Epithelial cell of esophagus (primary cell): ENCODE measurements at regions not wholly inside any gene's neighbourhood (a gene's known extent, or its start where the extent isn't known, plus 50 kb on each side); places are given as distances from the start of the nearest gene placed in this dataset.

Experiments
- DNase-seq: peaks from one replicate; pipeline ENCODE4 v3.0.0; 2010; ENCODE audit warnings: low read depth
- H3K4me3 ChIP-seq: 2 replicates; pipeline ENCODE4 v1.5.1; 2011; ENCODE audit warnings: mild to moderate bottlenecking, low read length, control low read depth
- TF ChIP-seq, protein P1 (sequence below): IDR thresholded peaks from 2 replicates; pipeline ENCODE4 v1.5.1; 2011; ENCODE audit warnings: low read depth, mild to moderate bottlenecking, low read length, control low read depth, inconsistent platforms; ENCODE audit not compliant: insufficient read depth; ENCODE audit errors: missing control alignments

DNA sequence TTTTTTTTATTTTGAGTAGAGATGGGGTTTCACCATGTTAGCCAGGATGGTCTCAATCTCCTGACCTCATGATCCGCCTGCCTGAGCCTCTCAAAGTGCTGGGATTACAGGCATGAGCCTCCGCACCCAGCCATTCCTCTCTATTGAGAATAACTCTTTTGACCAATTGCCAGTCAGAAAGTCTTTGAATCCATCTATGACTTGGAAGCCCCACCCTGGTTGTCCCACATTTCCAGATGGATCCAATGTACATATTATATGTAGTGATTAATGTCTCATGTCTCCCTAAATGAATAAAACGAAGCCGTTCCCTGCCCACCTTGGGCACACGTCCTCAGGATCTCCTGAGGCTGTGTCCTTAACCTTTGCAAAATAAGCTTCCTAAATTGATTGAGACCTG lies 228.3 kb upstream of the NLRP1 start:
- TF ChIP-seq, protein P1, sequence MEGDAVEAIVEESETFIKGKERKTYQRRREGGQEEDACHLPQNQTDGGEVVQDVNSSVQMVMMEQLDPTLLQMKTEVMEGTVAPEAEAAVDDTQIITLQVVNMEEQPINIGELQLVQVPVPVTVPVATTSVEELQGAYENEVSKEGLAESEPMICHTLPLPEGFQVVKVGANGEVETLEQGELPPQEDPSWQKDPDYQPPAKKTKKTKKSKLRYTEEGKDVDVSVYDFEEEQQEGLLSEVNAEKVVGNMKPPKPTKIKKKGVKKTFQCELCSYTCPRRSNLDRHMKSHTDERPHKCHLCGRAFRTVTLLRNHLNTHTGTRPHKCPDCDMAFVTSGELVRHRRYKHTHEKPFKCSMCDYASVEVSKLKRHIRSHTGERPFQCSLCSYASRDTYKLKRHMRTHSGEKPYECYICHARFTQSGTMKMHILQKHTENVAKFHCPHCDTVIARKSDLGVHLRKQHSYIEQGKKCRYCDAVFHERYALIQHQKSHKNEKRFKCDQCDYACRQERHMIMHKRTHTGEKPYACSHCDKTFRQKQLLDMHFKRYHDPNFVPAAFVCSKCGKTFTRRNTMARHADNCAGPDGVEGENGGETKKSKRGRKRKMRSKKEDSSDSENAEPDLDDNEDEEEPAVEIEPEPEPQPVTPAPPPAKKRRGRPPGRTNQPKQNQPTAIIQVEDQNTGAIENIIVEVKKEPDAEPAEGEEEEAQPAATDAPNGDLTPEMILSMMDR, result no peak
- DNase-seq, result no peak
- no peak overlapping the region for H3K4me3 ChIP-seq

- no peak overlapping the region for H3K4me3 ChIP-seq
- DNase-seq, result no peak
These were observed 229.0 kb upstream of the NLRP1 start for GRCh38 chr17:5813357-5813756.

DNA sequence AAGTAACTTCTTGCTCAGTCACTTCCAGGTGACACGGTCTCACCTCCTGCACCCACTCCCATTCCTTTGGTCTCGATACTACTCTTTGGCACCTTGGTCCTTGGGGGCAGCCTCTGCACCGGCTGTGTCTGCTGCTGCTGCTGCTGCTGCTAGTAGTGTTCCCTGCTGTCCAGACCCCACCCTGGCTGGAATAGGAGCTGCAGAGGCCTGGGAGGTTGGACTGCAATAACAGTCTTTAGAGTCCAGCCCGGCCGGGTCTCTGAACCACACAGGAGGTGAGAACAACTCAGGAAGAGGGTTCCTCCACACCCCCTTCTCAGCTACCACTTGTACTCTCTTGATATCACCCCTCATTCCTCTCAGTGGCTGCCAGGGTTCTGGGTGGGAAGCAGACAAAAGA lies 231.1 kb upstream of the NLRP1 start:
- H3K4me3 ChIP-seq, result no peak overlapping the region
- TF ChIP-seq, protein P1, result no peak
- no peak for DNase-seq

More at GRCh38 chr17:5813357-5813756, 229.0 kb upstream of the NLRP1 start:
- TF ChIP-seq, protein P1, result no peak

DNA sequence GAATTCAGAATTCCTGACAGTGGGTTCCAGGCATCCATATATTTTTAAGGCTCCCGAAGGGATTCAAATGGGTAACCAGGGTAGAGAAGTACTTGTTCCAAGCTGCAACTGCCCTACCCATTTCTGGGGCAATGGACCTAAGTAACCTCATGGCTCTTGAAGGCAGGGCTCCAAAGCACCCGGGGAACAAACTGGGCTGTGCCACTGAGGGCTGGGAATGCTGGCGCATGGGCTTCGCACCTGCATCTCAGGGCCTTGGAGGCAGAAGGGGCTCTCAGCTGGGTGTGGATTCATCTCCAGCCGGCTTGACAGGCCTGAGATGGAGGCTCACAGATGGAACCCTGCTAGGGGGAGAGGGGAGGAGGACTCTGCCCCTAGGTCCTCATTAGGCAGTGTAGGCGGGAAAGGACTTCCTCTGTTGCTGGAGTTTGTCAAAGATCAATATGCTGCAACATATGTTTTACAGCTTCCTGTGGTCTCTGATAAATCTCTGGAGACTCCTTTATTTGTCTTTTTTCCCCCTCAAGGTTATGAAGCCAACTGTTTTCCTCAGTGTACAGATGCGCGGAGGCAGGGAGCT lies 232.3 kb upstream of the NLRP1 start:
- TF ChIP-seq, protein P1, result no peak
- H3K4me3 ChIP-seq, result no peak overlapping the region
- DNase-seq, result no peak

DNA sequence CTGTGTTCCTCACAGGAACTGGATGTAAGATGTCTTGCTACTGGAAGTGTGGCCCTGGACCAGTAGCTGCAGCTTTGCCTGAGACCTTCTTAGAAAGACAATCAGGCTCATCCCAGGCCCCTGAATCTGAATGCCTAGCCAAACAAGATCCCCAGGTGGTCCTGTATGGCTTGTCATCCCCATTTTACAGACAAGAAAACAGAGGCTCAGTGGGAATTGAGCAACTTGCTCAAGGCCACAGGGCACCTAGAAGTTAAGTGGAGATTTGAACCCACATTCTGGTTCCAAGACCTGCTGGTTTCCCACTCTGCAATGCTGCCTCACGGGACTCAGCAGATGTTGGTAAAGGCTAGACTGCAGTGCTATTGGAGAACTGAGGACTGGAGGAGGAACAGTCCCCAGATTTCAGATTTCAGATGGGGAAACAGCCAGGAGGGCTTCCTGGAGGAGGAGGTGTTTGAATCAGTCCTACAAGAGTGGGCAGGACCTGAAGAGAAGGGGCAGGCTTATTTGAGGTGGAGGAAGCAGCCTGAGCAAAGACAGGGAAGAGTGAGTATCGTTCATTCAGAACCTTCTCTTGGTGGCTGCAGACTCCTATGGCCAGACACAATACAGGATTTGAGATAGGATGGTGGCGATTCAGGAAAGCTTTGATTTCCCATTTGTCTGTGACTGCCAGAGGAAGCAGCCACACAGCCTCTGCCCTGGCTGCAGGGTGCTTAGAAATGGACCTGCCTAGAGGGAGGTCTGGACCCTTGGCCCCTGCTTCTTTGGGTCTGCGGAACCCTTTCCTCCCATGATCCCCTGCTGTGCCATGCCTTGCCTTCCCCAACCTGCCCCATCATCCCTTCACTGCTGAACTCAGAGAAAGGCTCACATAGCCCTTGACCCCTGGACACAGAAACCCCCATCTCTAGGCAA lies 233.4 kb upstream of the NLRP1 start:
- TF ChIP-seq, protein P1, result no peak
- no peak overlapping the region for H3K4me3 ChIP-seq
- DNase-seq, result no peak

DNA sequence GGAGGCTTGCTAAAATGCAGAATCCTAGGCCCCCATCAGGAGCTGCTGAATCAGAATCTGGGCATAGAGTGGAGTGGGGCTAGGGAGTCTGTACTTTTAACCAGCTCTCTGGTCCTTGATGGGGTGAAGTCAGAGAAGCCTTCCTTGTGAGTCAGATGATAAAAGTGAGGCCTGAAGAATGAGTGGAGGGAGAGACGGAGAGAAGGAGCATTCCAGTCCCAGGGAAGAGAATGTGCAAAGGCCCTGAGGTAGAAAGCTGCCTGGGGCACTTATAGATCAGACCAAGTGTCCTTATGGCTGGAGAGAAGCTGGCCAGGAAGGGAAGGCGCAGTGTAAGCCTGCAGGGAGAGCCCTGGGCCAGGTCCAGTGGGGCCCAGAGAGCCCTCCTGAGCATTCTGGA lies 235.1 kb upstream of the NLRP1 start:
- no peak for DNase-seq
- no peak overlapping the region for H3K4me3 ChIP-seq
- TF ChIP-seq, protein P1, result no peak
